Esophagus muscularis mucosa (tissue), 3 donors: ENCODE measurements at regions not wholly inside any gene's neighbourhood (a gene's known extent, or its start where the extent isn't known, plus 50 kb on each side); places are given as distances from the start of the nearest gene placed in this dataset.

Experiments used
- CTCF ChIP-seq, 3 experiments: fragments of 200-600 bp in 2 of 3; fragments of 450-650 bp in 1 of 3; sonication (generic) in 2 of 3; IDR thresholded peaks; one replicate each; pipeline ENCODE4 v1.5.1; 2017 to 2019; ENCODE audit warnings: antibody characterized with exemption in 3 of 3, mild to moderate bottlenecking in 2 of 3, moderate library complexity in 1 of 3
- POLR2A ChIP-seq: fragments of 450-650 bp; IDR thresholded peaks from one replicate; pipeline ENCODE4 v1.6.1; 2017; ENCODE audit warnings: antibody characterized with exemption, moderate library complexity, mild to moderate bottlenecking, low read depth

- TF ChIP-seq CTCF (IDR thresholded peaks at IDR 0.05) (no peak), POLR2A (no peak)
Observed at GRCh38 chr3:86234506-86235254, 756.3 kb downstream of the VGLL3 start.
